SKM-1 treated with dmso at 0.1 percent for 144 hours (cell line): ENCODE measurements at regions not wholly inside any gene's neighbourhood (a gene's known extent, or its start where the extent isn't known, plus 50 kb on each side); places are given as distances from the start of the nearest gene placed in this dataset.
"Not testable (repeated sequence)": the region's sequence is repeated elsewhere in the genome, so short reads cannot be mapped to it uniquely, and the experiment has no call there.

Experiments
- DNase-seq: peaks from one replicate; lab custom pipeline; 2025; ENCODE audit not compliant: unreplicated experiment; lab: John Stamatoyannopoulos, UW

- DNase-seq, result no peak
These were observed 199.7 kb downstream of the CEP135 start for GRCh38 chr4:56148428-56148827.

- no peak for DNase-seq
These were observed 198.6 kb downstream of the CEP135 start for GRCh38 chr4:56147371-56147770.

- no peak for DNase-seq
These were observed 198.2 kb downstream of the CEP135 start for GRCh38 chr4:56146956-56147355.

- DNase-seq, result no peak
These were observed 193.3 kb downstream of the CEP135 start for GRCh38 chr4:56142088-56142487.

- DNase-seq, result no peak
These were observed 190.6 kb downstream of the CEP135 start for GRCh38 chr4:56139241-56139827.

GRCh38 chr4:56134834-56135233 is 186.1 kb downstream of the CEP135 start:
- not testable (repeated sequence) for DNase-seq

- DNase-seq, result no peak
These were observed 185.5 kb downstream of the CEP135 start for GRCh38 chr4:56134266-56134665.

- DNase-seq, result no peak
These were observed 184.1 kb downstream of the CEP135 start for GRCh38 chr4:56132835-56133234.

- not testable (repeated sequence) for DNase-seq
These were observed 183.4 kb downstream of the CEP135 start for GRCh38 chr4:56132188-56132587.

- no peak for DNase-seq
These were observed 181.9 kb downstream of the CEP135 start for GRCh38 chr4:56130606-56131155.

- DNase-seq, result no peak
These were observed 180.7 kb downstream of the CEP135 start for GRCh38 chr4:56129431-56129861.

- no peak for DNase-seq
These were observed 179.5 kb downstream of the CEP135 start for GRCh38 chr4:56128213-56128612.

GRCh38 chr4:56127716-56128115 is 179.0 kb downstream of the CEP135 start:
- no peak for DNase-seq

GRCh38 chr4:56123547-56123946 is 174.8 kb downstream of the CEP135 start:
- DNase-seq, result no peak

GRCh38 chr4:56123051-56123450 is 174.3 kb downstream of the CEP135 start:
- DNase-seq, result no peak

- no peak for DNase-seq
These were observed 170.1 kb downstream of the CEP135 start for GRCh38 chr4:56118845-56119244.

GRCh38 chr4:56118055-56118454 is 169.3 kb downstream of the CEP135 start:
- no peak for DNase-seq

GRCh38 chr4:56115898-56116297 is 167.2 kb downstream of the CEP135 start:
- no peak for DNase-seq

GRCh38 chr4:56112377-56112776 is 163.6 kb downstream of the CEP135 start:
- no peak for DNase-seq

- DNase-seq, result no peak
These were observed 157.7 kb downstream of the CEP135 start for GRCh38 chr4:56106180-56107147.

GRCh38 chr4:56104188-56104587 is 155.4 kb downstream of the CEP135 start:
- no peak for DNase-seq

- DNase-seq, result no peak
These were observed 153.9 kb downstream of the CEP135 start for GRCh38 chr4:56102601-56103000.
